ENCODE measurements at regions not wholly inside any gene's neighbourhood (a gene's known extent, or its start where the extent isn't known, plus 50 kb on each side); places are given as distances from the start of the nearest gene placed in this dataset.

- no peak for TF ChIP-seq ZBTB11 (CRISPR knock-in tag; IDR thresholded peaks at IDR 0.05)
- TF ChIP-seq DEAF1 (CRISPR knock-in tag; IDR thresholded peaks at IDR 0.05), result no peak
- no peak for TF ChIP-seq ZKSCAN8 (CRISPR knock-in tag; IDR thresholded peaks at IDR 0.05)
These were observed 304.2 kb upstream of the TNRC6C start (continued) for GRCh38 chr17:77654296-77654695.

- Histone ChIP-seq H3K4me3 (no peak overlapping the region), H3K4me1 (replicated peaks in 1 of 2; ENCODE audit: control insufficient read depth in 2 of 2, insufficient read depth in 2 of 2, low read length in 2 of 2) (no peaks in the 10 kb centered on the region), H2AFZ (ENCODE audit: low read depth, low read length) (no peak overlapping the region), H3K27ac (ENCODE audit: extremely low read depth, low read depth, low read length) (no peak overlapping the region), H3K79me2 (ENCODE audit: control insufficient read depth, insufficient read depth, low read length) (no peaks in the 10 kb centered on the region), H3K36me3 (ENCODE audit: control insufficient read depth, insufficient read depth, low read length) (no peaks in the 10 kb centered on the region), H3K9me1 (ENCODE audit: control insufficient read depth, insufficient read depth, low read length) (no peaks in the 10 kb centered on the region), H3K9me3 (replicated peaks; ENCODE audit: control insufficient read depth, insufficient read depth, low read depth, low read length) (no peaks in the 10 kb centered on the region), H4K20me1 (replicated peaks; ENCODE audit: control insufficient read depth, insufficient read depth, low read length) (no peaks in the 10 kb centered on the region), H3K4me2 (ENCODE audit: insufficient read depth, low read length) (no peak overlapping the region), H3K27me3 (ENCODE audit: control insufficient read depth in 2 of 2, insufficient read depth in 2 of 2, low read length in 2 of 2) (peaks cover 27 to 58% of the 10 kb centered on the region in 2 experiments), H3K9ac (ENCODE audit: insufficient read depth in 1 of 2, low read depth in 2 of 2, low read length in 2 of 2) (no peak overlapping the region)
- no peak for TF ChIP-seq MED1 (CRISPR knock-in tag; IDR thresholded peaks at IDR 0.05; ENCODE audit: borderline replicate concordance)
- TF ChIP-seq KDM1A (IDR thresholded peaks at IDR 0.05), result no peak
- TF ChIP-seq ZNF347 (CRISPR knock-in tag; IDR thresholded peaks at IDR 0.05; ENCODE audit: low read depth), result no peak
- TF ChIP-seq ZFPM2 (CRISPR knock-in tag; IDR thresholded peaks at IDR 0.05), result no peak
- no peak for TF ChIP-seq NCOA6 (IDR thresholded peaks at IDR 0.05)
- TF ChIP-seq ZBTB9 (CRISPR knock-in tag; IDR thresholded peaks at IDR 0.05), result no peak
- TF ChIP-seq ZNF696 (CRISPR knock-in tag; conservative IDR thresholded peaks at IDR 0.05), result no peak
- TF ChIP-seq MBD1 (CRISPR knock-in tag; IDR thresholded peaks at IDR 0.05), result no peak
- no peak for TF ChIP-seq KLF16 (IDR thresholded peaks at IDR 0.05)
- TF ChIP-seq RFX5 (IDR thresholded peaks at IDR 0.05; ENCODE audit: low read depth, low read length), result no peak
- no peak for TF ChIP-seq NR3C1 (CRISPR knock-in tag; IDR thresholded peaks at IDR 0.05)
- ChIA-PET POLR2A (interaction anchor here (0.8 kb wide), 1 partner anchor 29 kb away, joined by 3 read pairs; no protein-coding TSS in a partner anchor), CTCF (ENCODE audit: low intra/inter-chr PET ratio) (no interaction called here)
- intact Hi-C loops (cut with micrococcal nuclease), result no loop called here
- no TSS peak for BruUV-seq (replicated peaks)
- ATAC-seq (no peak), DNase-seq (ENCODE audit: extremely low read depth in 1 of 4, low spot score in 3 of 4) (no peak), FAIRE-seq (no peak)
- 0% methylated on average over 12 of the region's 13 CpGs for WGBS (ENCODE audit: insufficient coverage, low coverage, missing lambda C conversion rate)
- in situ Hi-C loops (cut with MboI), result no loop called here
These were observed 303.7 kb upstream of the TNRC6C start for GRCh38 chr17:77654850-77655249.
